ENCODE measurements at regions not wholly inside any gene's neighbourhood (a gene's known extent, or its start where the extent isn't known, plus 50 kb on each side); places are given as distances from the start of the nearest gene placed in this dataset.

GRCh38 chr12:67370979-67371378 lies 101.8 kb downstream of the CAND1 start:
- DNase-seq: no peak

- no peak for DNase-seq
These were observed 107.9 kb downstream of the CAND1 start for GRCh38 chr12:67377021-67377420.

GRCh38 chr12:67377541-67377940 lies 108.4 kb downstream of the CAND1 start:
- no peak for DNase-seq

- DNase-seq: no peak
These were observed 113.2 kb downstream of the CAND1 start for GRCh38 chr12:67382241-67382871.

- no peak for DNase-seq
These were observed 117.9 kb downstream of the CAND1 start for GRCh38 chr12:67386869-67387565.

- no peak for DNase-seq
These were observed 119.4 kb downstream of the CAND1 start for GRCh38 chr12:67388331-67389138.

GRCh38 chr12:67390273-67390672 lies 121.1 kb downstream of the CAND1 start:
- DNase-seq: no peak

GRCh38 chr12:67391034-67391433 lies 121.9 kb downstream of the CAND1 start:
- DNase-seq: no peak

GRCh38 chr12:67391656-67392055 lies 122.5 kb downstream of the CAND1 start:
- DNase-seq: no peak

- no peak for DNase-seq
These were observed 125.4 kb downstream of the CAND1 start for GRCh38 chr12:67394550-67394949.

GRCh38 chr12:67400742-67401141 lies 131.6 kb downstream of the CAND1 start:
- no peak for DNase-seq

GRCh38 chr12:67410246-67410645 lies 141.1 kb downstream of the CAND1 start:
- DNase-seq: no peak

GRCh38 chr12:67410667-67411067 lies 141.5 kb downstream of the CAND1 start:
- DNase-seq: no peak

- no peak for DNase-seq
These were observed 142.4 kb downstream of the CAND1 start for GRCh38 chr12:67411562-67411961.

GRCh38 chr12:67413577-67413976 lies 144.4 kb downstream of the CAND1 start:
- no peak for DNase-seq

- no peak for DNase-seq
These were observed 145.0 kb downstream of the CAND1 start for GRCh38 chr12:67414011-67414715.

- DNase-seq: no peak
These were observed 146.3 kb downstream of the CAND1 start for GRCh38 chr12:67415473-67415872.

- DNase-seq: no peak
These were observed 150.7 kb downstream of the CAND1 start for GRCh38 chr12:67419810-67420209.

- no peak for DNase-seq
These were observed 151.3 kb downstream of the CAND1 start for GRCh38 chr12:67420506-67420905.

GRCh38 chr12:67422081-67422480 lies 152.9 kb downstream of the CAND1 start:
- DNase-seq: no peak

- no peak for DNase-seq
These were observed 155.6 kb downstream of the CAND1 start for GRCh38 chr12:67424784-67425183.

GRCh38 chr12:67425394-67425793 lies 156.2 kb downstream of the CAND1 start:
- DNase-seq: no peak

GRCh38 chr12:67426067-67426466 lies 156.9 kb downstream of the CAND1 start:
- DNase-seq: no peak
